ENCODE measurements at regions not wholly inside any gene's neighbourhood (a gene's known extent, or its start where the extent isn't known, plus 50 kb on each side); places are given as distances from the start of the nearest gene placed in this dataset.

DNA sequence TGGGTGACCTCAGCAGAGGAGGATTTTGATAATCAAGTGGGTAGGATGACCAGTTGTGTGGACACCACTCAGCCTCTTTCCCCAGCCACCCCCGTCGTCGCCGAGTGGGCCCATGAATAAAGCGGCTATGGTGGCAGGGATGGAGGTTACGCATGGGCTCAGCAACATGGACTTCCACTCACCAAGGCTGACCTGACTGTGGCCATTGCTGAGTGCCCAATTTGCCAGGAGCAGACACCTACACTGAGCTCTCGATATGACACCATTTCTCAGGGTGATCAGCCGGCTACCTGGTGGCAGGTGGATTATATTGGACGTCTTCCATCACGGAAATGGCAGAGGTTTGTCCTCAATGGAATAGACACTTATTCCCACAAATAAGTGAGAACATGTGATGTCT, 361.3 kb downstream of the KLHL4 start:
- H3K27ac ChIP-seq: no peak overlapping the region
- no peak for TF ChIP-seq CTCF (conservative IDR thresholded peaks at IDR 0.05)

- no peak overlapping the region for H3K27ac ChIP-seq
- TF ChIP-seq CTCF (conservative IDR thresholded peaks at IDR 0.05): no peak
Observed at GRCh38 chrX:87890437-87890836, 372.8 kb downstream of the KLHL4 start.

DNA sequence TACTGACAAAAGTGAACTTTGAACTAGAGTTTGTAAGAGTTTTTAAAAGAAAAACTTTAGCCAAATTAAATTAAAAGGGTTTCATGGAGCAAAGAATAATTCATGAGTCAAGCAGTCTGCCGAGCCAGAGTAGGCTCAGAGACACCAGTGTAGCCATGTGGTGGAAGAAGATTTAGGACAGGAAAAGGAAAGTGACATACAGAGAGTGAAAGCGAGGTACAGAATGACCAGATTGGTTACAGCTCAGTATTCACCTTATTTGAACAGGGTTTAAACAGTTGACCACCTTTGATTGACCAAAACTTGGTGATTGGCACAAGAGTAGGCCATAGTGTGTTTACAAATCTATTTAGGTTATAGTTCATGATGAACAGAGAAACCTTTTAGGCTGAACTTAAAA, 377.8 kb downstream of the KLHL4 start:
- no peak for TF ChIP-seq CTCF (conservative IDR thresholded peaks at IDR 0.05)
- H3K27ac ChIP-seq: no peak overlapping the region

GRCh38 chrX:87896057-87896456, 378.5 kb downstream of the KLHL4 start:
- TF ChIP-seq CTCF (conservative IDR thresholded peaks at IDR 0.05): no peak
- H3K27ac ChIP-seq: no peak overlapping the region

GRCh38 chrX:87900320-87900908, 382.8 kb downstream of the KLHL4 start:
- no peak for TF ChIP-seq CTCF (conservative IDR thresholded peaks at IDR 0.05)
- H3K27ac ChIP-seq: no peak overlapping the region

GRCh38 chrX:87901060-87901459, 383.5 kb downstream of the KLHL4 start:
- no peak for TF ChIP-seq CTCF (conservative IDR thresholded peaks at IDR 0.05)
- no peak overlapping the region for H3K27ac ChIP-seq

DNA sequence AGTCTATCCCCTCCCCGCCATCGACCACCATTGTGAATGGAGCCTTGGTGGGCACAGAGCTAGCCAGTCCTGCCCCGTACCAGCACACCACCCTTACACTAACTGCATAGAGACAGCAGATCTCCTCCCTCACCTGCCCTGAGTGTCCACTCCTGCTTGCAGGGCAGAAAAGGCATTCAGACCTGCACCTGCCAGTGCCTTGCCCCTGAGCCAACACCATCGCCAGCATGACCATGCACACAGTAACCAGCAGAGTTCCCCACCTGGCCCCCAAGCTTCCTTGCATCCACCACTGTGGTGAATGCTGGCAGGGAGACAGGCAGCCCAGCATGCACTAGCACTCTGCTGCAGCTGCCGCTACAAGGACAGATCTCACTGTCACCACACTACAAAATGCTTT, 397.1 kb downstream of the KLHL4 start:
- H3K27ac ChIP-seq: no peak overlapping the region
- TF ChIP-seq CTCF (conservative IDR thresholded peaks at IDR 0.05): no peak
